HFFc6 (cell line): ENCODE measurements at regions not wholly inside any gene's neighbourhood (a gene's known extent, or its start where the extent isn't known, plus 50 kb on each side); places are given as distances from the start of the nearest gene placed in this dataset.
"Not testable (repeated sequence)": the region's sequence is repeated elsewhere in the genome, so short reads cannot be mapped to it uniquely, and the experiment has no call there.

Experiments used
- DNase-seq: peaks from one replicate; pipeline ENCODE4 v3.0.0-alpha.2; 2018
- H3K27ac Mint-ChIP-seq: 2 replicates; pipeline ENCODE4 v1.8.0; 2020; ENCODE audit warnings: mild to moderate bottlenecking, mixed read lengths
- H3K27me3 Mint-ChIP-seq: 2 replicates; pipeline ENCODE4 v1.8.0; 2021; ENCODE audit warnings: mild to moderate bottlenecking, moderate library complexity, mixed read lengths; ENCODE audit not compliant: insufficient read depth
- H3K36me3 Mint-ChIP-seq: 2 replicates; pipeline ENCODE4 v1.8.0; 2021; ENCODE audit warnings: low read depth, mixed read lengths
- H3K4me1 Mint-ChIP-seq: 2 replicates; pipeline ENCODE4 v1.8.0; 2020; ENCODE audit warnings: low read depth, mixed read lengths
- H3K4me3 Mint-ChIP-seq: 2 replicates; pipeline ENCODE4 v1.8.0; 2020; ENCODE audit warnings: mild to moderate bottlenecking, moderate library complexity, mixed read lengths
- H3K9me3 Mint-ChIP-seq: 2 replicates; pipeline ENCODE4 v1.8.0; 2020; ENCODE audit warnings: mild to moderate bottlenecking, mixed read lengths
- CTCF ChIP-seq: fragments of 200-600 bp; sonication (generic); IDR thresholded peaks from 2 replicates; pipeline ENCODE4 v1.5.0; 2021; ENCODE audit warnings: antibody characterized with exemption, mild to moderate bottlenecking

DNA sequence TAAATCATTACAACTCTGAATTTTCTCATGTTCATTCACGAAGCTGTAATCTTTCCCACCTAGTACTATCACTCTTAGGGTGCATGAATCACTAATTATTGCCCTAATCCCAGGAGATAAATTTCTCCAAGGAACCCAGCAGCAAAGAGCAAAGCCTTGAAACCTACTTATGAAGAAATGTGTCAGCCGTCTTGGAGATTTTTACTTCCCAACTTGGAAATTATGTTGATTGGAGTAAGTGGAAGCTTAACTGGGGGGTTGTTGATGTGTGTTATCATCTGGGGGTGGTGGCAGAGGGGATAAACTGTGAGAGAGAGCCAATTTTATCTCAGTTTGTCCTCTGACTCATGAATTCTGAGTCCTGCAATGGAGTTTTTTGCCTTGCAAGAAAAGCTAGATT is 440.5 kb upstream of the WWC1 start:
- DNase-seq: no peak
- Mint-ChIP-seq H3K36me3 (no peaks in the 10 kb centered on the region), H3K4me1 (peaks cover 30% of the 10 kb centered on the region), H3K27ac (no peak overlapping the region), H3K9me3 (no peaks in the 10 kb centered on the region), H3K27me3 (peaks cover 2% of the 10 kb centered on the region), H3K4me3 (no peak overlapping the region)
- TF ChIP-seq CTCF: no peak

- Mint-ChIP-seq H3K4me1 (peaks cover 30% of the 10 kb centered on the region), H3K4me3 (no peak overlapping the region), H3K27ac (no peak overlapping the region), H3K36me3 (no peaks in the 10 kb centered on the region), H3K27me3 (peaks cover 2% of the 10 kb centered on the region), H3K9me3 (no peaks in the 10 kb centered on the region)
- no peak for TF ChIP-seq CTCF
- DNase-seq: no peak
These were observed 440.0 kb upstream of the WWC1 start for GRCh38 chr5:167851416-167851815.

GRCh38 chr5:167852515-167852914 is 438.9 kb upstream of the WWC1 start:
- no peaks in the 10 kb centered on the region for H3K36me3 Mint-ChIP-seq
- H3K4me3 Mint-ChIP-seq: no peak overlapping the region
- DNase-seq: no peak
- peaks cover 30% of the 10 kb centered on the region for H3K4me1 Mint-ChIP-seq
- no peaks in the 10 kb centered on the region; the same call in 1 of the 2 replicates for H3K27me3 Mint-ChIP-seq
- no peaks in the 10 kb centered on the region for H3K9me3 Mint-ChIP-seq
- H3K27ac Mint-ChIP-seq: no peak overlapping the region
- no peak for TF ChIP-seq CTCF

DNA sequence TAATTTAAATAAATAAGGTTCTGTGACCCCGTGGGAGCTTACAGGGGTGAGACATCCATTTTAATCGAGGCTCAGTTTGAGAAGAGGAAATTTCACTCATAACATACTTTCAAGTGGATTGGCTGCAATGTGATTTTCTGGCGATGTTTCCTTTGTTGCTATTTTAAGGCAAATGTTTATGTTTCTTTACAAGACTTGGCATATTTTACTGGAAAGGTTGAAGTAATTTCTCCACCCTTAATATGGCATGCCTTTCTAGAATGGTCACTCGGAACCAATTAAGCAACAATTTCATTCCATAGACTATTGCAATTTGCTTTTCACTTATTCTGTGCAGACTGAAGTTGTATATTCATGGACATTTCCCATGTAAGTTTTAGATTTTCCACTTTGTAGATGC is 438.0 kb upstream of the WWC1 start:
- Mint-ChIP-seq H3K4me1 (peaks cover 30% of the 10 kb centered on the region), H3K27ac (no peak overlapping the region), H3K9me3 (no peaks in the 10 kb centered on the region), H3K36me3 (no peaks in the 10 kb centered on the region), H3K4me3 (peak overlapping the region; percentile 37; the same call in 1 of the 2 replicates), H3K27me3 (no peaks in the 10 kb centered on the region; the same call in 1 of the 2 replicates)
- peak; percentile 58 for DNase-seq
- TF ChIP-seq CTCF: no peak

GRCh38 chr5:167855818-167856217 is 435.6 kb upstream of the WWC1 start:
- no peak for DNase-seq
- no peak overlapping the region for H3K4me3 Mint-ChIP-seq
- H3K9me3 Mint-ChIP-seq: peaks cover under 1% of the 10 kb centered on the region; the same call in 1 of the 2 replicates
- TF ChIP-seq CTCF: no peak
- no peaks in the 10 kb centered on the region for H3K36me3 Mint-ChIP-seq
- no peaks in the 10 kb centered on the region for H3K27me3 Mint-ChIP-seq
- H3K4me1 Mint-ChIP-seq: peaks cover 24% of the 10 kb centered on the region
- no peak overlapping the region for H3K27ac Mint-ChIP-seq

DNA sequence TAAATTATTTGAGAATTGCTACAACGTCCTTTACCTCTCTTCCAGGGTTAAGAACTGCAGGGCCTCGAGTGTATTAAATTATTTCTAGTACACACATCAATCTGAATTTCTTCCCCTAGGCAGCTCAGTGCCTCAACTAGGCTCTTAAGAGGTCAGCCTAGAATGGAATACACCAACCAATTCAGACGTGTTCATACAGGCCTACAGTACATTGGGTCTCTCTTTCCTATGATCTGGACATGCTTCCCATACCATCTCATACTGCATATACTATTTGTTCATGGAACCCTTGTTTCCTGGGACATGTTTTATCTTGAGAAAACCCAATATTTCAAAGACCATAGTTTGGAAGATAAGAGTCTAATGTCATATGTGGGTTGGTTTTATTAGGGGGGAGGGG is 434.1 kb upstream of the WWC1 start:
- no peak overlapping the region for H3K27ac Mint-ChIP-seq
- TF ChIP-seq CTCF: no peak
- DNase-seq: no peak
- no peak overlapping the region for H3K4me3 Mint-ChIP-seq
- peaks cover 5% of the 10 kb centered on the region; the same call in 1 of the 2 replicates for H3K9me3 Mint-ChIP-seq
- no peaks in the 10 kb centered on the region for H3K27me3 Mint-ChIP-seq
- no peaks in the 10 kb centered on the region for H3K36me3 Mint-ChIP-seq
- peaks cover 19% of the 10 kb centered on the region for H3K4me1 Mint-ChIP-seq

DNA sequence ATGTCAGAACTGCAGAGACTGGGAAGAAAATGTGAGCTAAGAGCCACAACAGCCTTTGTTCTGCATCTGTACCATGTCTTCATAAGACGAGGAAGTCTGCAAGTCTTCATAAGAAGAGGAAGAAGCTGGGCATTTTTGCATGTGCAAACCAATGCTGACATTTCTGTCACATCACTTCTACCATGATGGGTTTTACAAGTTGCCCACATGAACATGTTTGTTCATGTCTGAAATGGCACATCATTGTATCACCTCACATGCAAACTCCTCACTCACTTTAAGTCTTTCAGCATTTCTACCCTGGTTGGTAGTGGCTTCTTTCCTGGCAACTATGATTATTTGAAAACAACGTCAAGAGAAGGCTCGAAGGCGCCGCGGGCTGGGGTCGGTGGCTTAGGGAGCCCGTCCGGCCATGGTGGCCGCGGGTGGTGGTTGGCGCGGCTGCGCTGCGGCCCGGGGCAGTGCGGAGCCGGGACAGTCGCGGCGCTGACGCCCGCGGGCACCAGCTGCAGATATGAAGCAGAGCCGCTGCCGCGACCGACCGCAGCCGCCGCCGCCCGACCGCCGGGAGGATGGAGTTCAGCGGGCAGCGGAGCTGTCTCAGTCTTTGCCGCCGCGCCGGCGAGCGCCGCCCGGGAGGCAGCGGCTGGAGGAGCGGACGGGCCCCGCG is 433.1 kb upstream of the WWC1 start:
- peaks cover 10% of the 10 kb centered on the region for H3K4me1 Mint-ChIP-seq
- H3K36me3 Mint-ChIP-seq, H3K4me3 Mint-ChIP-seq, H3K9me3 Mint-ChIP-seq, H3K27me3 Mint-ChIP-seq, DNase-seq, H3K27ac Mint-ChIP-seq: not testable (repeated sequence)
